ENCODE measurements at regions not wholly inside any gene's neighbourhood (a gene's known extent, or its start where the extent isn't known, plus 50 kb on each side); places are given as distances from the start of the nearest gene placed in this dataset.
"Not testable (repeated sequence)": the region's sequence is repeated elsewhere in the genome, so short reads cannot be mapped to it uniquely, and the experiment has no call there.

DNA sequence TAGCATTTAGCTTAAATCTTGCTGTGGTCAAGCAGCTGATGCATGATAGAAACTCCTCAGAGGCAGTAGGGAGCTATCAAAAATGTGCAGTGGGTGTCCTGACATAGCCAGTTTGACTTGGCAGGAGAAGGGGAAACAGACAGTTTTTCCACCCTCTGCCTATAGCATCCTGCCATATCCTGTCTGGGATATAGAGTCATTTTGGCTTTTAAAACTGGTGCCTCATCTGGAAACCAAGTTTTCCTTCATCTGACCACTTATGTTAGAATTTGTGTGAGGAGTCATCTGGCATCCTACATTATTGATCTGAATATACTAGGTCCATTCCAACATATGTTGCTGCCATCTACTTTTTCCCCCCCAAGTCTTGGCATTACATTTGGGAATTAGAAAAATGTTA lies 284.1 kb downstream of the CD109 start:
- DNase-seq: no peak
- intact Hi-C loops (cut with micrococcal nuclease): no loop called here
- POLR2A ChIA-PET: no interaction called here
- H3K4me3 Mint-ChIP-seq: no peak overlapping the region
- ATAC-seq (ENCODE audit: low read depth): no peak
- Histone ChIP-seq H3K27me3 (replicated peaks in 1 of 4; ENCODE audit: control extremely low read depth in 1 of 4, control insufficient read depth in 3 of 4, insufficient read depth in 4 of 4, low read length in 3 of 4) (no peaks in the 10 kb centered on the region), H3K79me2 (ENCODE audit: control insufficient read depth, insufficient read depth, low read length) (no peaks in the 10 kb centered on the region), H2AFZ (ENCODE audit: insufficient read depth, low read depth, low read length, poor library complexity, severe bottlenecking) (no peak overlapping the region), H3K4me2 (replicated peaks; ENCODE audit: low read depth, low read length, poor library complexity, severe bottlenecking) (no peak overlapping the region), H3K9me3 (ENCODE audit: control extremely low read depth in 1 of 3, control insufficient read depth in 2 of 3, insufficient read depth in 1 of 3, low read length in 2 of 3) (peaks cover 0 to 2% (median 0%) of the 10 kb centered on the region in 3 donors), H3K4me3 (ENCODE audit: control extremely low read depth in 1 of 5, extremely low read depth in 1 of 5, insufficient read depth in 1 of 5, low read depth in 2 of 5, low read length in 4 of 5) (no peak overlapping the region), H3K36me3 (replicated peaks in 1 of 2; ENCODE audit: control extremely low read depth in 1 of 2, control insufficient read depth in 1 of 2, extremely low read depth in 1 of 2, insufficient read depth in 2 of 2, low read length in 1 of 2) (no peaks in the 10 kb centered on the region), H3K4me1 (ENCODE audit: control insufficient read depth in 2 of 2, insufficient read depth in 2 of 2, low read length in 2 of 2) (no peaks in the 10 kb centered on the region), H4K20me1 (ENCODE audit: control insufficient read depth, insufficient read depth, low read length, poor library complexity, severe bottlenecking) (no peaks in the 10 kb centered on the region), H3K9ac (ENCODE audit: low read length) (no peak overlapping the region), H3K27ac (ENCODE audit: low read length in 2 of 2) (no peak overlapping the region)
- CTCF ChIA-PET: no interaction called here
- no peaks in the 10 kb centered on the region for H3K9me3 Mint-ChIP-seq (ENCODE audit: insufficient read depth)
- no peaks in the 10 kb centered on the region for H3K27me3 Mint-ChIP-seq
- TF ChIP-seq CTCF (IDR thresholded peaks at IDR 0.05): no peak
- TF ChIP-seq EZH2 (IDR thresholded peaks at IDR 0.05; ENCODE audit: borderline replicate concordance, insufficient read depth, low read depth, low read length, poor library complexity, severe bottlenecking): no peak
- no peaks in the 10 kb centered on the region for H3K4me1 Mint-ChIP-seq
- no peak overlapping the region for H3K27ac Mint-ChIP-seq

DNA sequence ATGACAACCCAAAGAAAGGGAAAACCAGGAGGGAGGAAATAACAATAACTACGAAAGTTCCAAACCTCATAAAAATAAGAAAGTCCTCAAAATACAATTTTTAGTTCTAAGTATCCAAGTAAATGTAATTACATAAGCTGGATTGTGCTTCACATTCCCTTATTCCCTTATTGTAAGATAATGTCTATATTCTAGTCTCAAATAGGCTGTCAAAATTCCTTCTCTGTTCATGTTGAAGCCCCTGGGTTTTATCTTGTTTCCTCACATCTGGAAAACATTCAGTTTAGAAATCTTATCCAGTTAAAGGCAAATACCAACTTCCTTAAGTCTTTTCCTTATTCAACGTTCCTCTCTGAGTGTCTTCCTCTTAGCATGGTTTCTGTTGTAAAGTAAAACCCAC lies 282.3 kb downstream of the CD109 start:
- Histone ChIP-seq H3K27ac (ENCODE audit: low read length in 2 of 2) (no peak overlapping the region), H4K20me1 (ENCODE audit: control insufficient read depth, insufficient read depth, low read length, poor library complexity, severe bottlenecking) (no peaks in the 10 kb centered on the region), H3K9ac (ENCODE audit: low read length) (no peak overlapping the region), H3K4me1 (ENCODE audit: control insufficient read depth in 2 of 2, insufficient read depth in 2 of 2, low read length in 2 of 2) (no peaks in the 10 kb centered on the region), H3K27me3 (replicated peaks in 1 of 4; ENCODE audit: control extremely low read depth in 1 of 4, control insufficient read depth in 3 of 4, insufficient read depth in 4 of 4, low read length in 3 of 4) (no peaks in the 10 kb centered on the region), H3K79me2 (ENCODE audit: control insufficient read depth, insufficient read depth, low read length) (no peaks in the 10 kb centered on the region), H3K4me2 (replicated peaks; ENCODE audit: low read depth, low read length, poor library complexity, severe bottlenecking) (no peak overlapping the region), H2AFZ (ENCODE audit: insufficient read depth, low read depth, low read length, poor library complexity, severe bottlenecking) (no peak overlapping the region), H3K4me3 (ENCODE audit: control extremely low read depth in 1 of 5, extremely low read depth in 1 of 5, insufficient read depth in 1 of 5, low read depth in 2 of 5, low read length in 4 of 5) (no peak overlapping the region), H3K9me3 (ENCODE audit: control extremely low read depth in 1 of 3, control insufficient read depth in 2 of 3, insufficient read depth in 1 of 3, low read length in 2 of 3) (peaks cover 0 to 2% (median 0%) of the 10 kb centered on the region in 3 donors), H3K36me3 (replicated peaks in 1 of 2; ENCODE audit: control extremely low read depth in 1 of 2, control insufficient read depth in 1 of 2, extremely low read depth in 1 of 2, insufficient read depth in 2 of 2, low read length in 1 of 2) (no peaks in the 10 kb centered on the region)
- ATAC-seq (ENCODE audit: low read depth) (no peak), DNase-seq (no peak)
- Mint-ChIP-seq H3K4me3 (no peak overlapping the region), H3K9me3 (ENCODE audit: insufficient read depth) (no peaks in the 10 kb centered on the region), H3K27ac (no peak overlapping the region), H3K4me1 (no peaks in the 10 kb centered on the region), H3K27me3 (no peaks in the 10 kb centered on the region)
- intact Hi-C loops (cut with micrococcal nuclease): no loop called here
- ChIA-PET POLR2A (no interaction called here), CTCF (no interaction called here)
- no peak for TF ChIP-seq EZH2 (IDR thresholded peaks at IDR 0.05; ENCODE audit: borderline replicate concordance, insufficient read depth, low read depth, low read length, poor library complexity, severe bottlenecking)
- TF ChIP-seq CTCF (IDR thresholded peaks at IDR 0.05): no peak
- no CpG with 5 or more reads among the region's 2 CpGs for WGBS (ENCODE audit: insufficient coverage)

DNA sequence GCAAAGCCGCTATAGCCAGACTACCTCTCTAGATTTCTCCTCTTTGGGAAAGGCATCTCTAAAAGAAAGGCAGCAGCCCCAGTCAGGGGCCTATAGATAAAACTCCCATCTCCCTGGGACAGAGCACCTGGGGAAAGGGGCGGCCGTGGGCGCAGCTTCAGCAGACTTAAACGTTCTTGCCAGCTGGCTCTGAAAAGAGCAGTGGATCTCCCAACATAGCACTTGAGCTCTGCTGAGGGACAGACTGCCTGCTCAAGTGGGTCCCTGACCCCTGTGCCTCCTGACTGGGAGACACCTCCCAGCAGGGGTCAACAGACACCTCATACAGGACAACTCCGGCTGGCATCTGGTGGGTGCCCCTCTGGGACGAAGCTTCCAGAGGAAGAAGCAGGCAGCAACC lies 276.5 kb downstream of the CD109 start:
- H3K4me1 ChIP-seq (ENCODE audit: control insufficient read depth in 2 of 2, insufficient read depth in 2 of 2, low read length in 2 of 2); H4K20me1 ChIP-seq (ENCODE audit: control insufficient read depth, insufficient read depth, low read length, poor library complexity, severe bottlenecking); H3K79me2 ChIP-seq (ENCODE audit: control insufficient read depth, insufficient read depth, low read length); H3K4me3 Mint-ChIP-seq; H2AFZ ChIP-seq (ENCODE audit: insufficient read depth, low read depth, low read length, poor library complexity, severe bottlenecking); CTCF ChIA-PET; H3K4me2 ChIP-seq (replicated peaks; ENCODE audit: low read depth, low read length, poor library complexity, severe bottlenecking); H3K27me3 ChIP-seq (replicated peaks in 1 of 4; ENCODE audit: control extremely low read depth in 1 of 4, control insufficient read depth in 3 of 4, insufficient read depth in 4 of 4, low read length in 3 of 4); H3K4me3 ChIP-seq (ENCODE audit: control extremely low read depth in 1 of 5, extremely low read depth in 1 of 5, insufficient read depth in 1 of 5, low read depth in 2 of 5, low read length in 4 of 5); DNase-seq; intact Hi-C loops (cut with micrococcal nuclease); H3K27ac ChIP-seq (ENCODE audit: low read length in 2 of 2); H3K9ac ChIP-seq (ENCODE audit: low read length); ATAC-seq (ENCODE audit: low read depth); H3K36me3 ChIP-seq (replicated peaks in 1 of 2; ENCODE audit: control extremely low read depth in 1 of 2, control insufficient read depth in 1 of 2, extremely low read depth in 1 of 2, insufficient read depth in 2 of 2, low read length in 1 of 2); H3K4me1 Mint-ChIP-seq; POLR2A ChIA-PET; H3K27me3 Mint-ChIP-seq; H3K9me3 Mint-ChIP-seq (ENCODE audit: insufficient read depth); H3K27ac Mint-ChIP-seq; H3K9me3 ChIP-seq (ENCODE audit: control extremely low read depth in 1 of 3, control insufficient read depth in 2 of 3, insufficient read depth in 1 of 3, low read length in 2 of 3): not testable (repeated sequence)
- WGBS (ENCODE audit: insufficient coverage): 90% methylated on average over 2 of the region's 7 CpGs
